OCI-LY7 (cell line): ENCODE measurements at regions not wholly inside any gene's neighbourhood (a gene's known extent, or its start where the extent isn't known, plus 50 kb on each side); places are given as distances from the start of the nearest gene placed in this dataset.

Experiments used
- CTCF ChIP-seq: fragments of 200-600 bp; sonication (generic); conservative IDR thresholded peaks from 2 replicates; pipeline ENCODE4 v1.5.1; 2014; ENCODE audit warnings: mild to moderate bottlenecking, antibody characterized with exemption, low read length, moderate library complexity, mixed read lengths
- EZH2phosphoT487 ChIP-seq: fragments of 200-600 bp; sonication (generic); IDR thresholded peaks from 2 replicates; pipeline ENCODE4 v1.6.1; 2018; ENCODE audit warnings: low read depth, borderline replicate concordance, mild to moderate bottlenecking, mixed run types, antibody characterized with exemption, low read length, moderate library complexity, mixed read lengths

- TF ChIP-seq CTCF = no peak
- TF ChIP-seq EZH2phosphoT487 = no peak
These were observed 308.3 kb downstream of the DAD1 start for GRCh38 chr14:22280497-22281316.
